ENCODE measurements at regions not wholly inside any gene's neighbourhood (a gene's known extent, or its start where the extent isn't known, plus 50 kb on each side); places are given as distances from the start of the nearest gene placed in this dataset.
"Not testable (repeated sequence)": the region's sequence is repeated elsewhere in the genome, so short reads cannot be mapped to it uniquely, and the experiment has no call there.

DNA sequence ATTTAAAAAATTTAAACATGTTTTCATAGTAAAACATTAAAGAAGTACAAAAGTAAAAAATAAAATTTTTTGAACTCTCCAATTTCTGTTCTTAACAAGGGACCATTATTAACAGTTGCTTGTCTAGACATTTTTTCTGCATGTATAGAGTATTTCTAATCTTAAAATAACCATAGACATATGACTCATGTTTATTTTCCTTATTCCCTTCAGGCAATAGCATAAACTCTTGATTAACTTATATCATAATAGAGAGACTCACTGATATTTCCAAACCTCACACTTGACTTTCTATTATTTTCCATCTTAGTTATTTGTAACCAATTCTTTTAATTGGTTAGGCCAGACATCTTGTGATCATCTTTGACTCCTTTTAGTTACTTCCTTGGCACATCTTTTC is 325.6 kb upstream of the SOX14 start:
- no peak for DNase-seq (ENCODE audit: low read depth, low spot score)

GRCh38 chr3:137460944-137461343 is 303.2 kb upstream of the SOX14 start:
- no peak for DNase-seq (ENCODE audit: low read depth, low spot score)

DNA sequence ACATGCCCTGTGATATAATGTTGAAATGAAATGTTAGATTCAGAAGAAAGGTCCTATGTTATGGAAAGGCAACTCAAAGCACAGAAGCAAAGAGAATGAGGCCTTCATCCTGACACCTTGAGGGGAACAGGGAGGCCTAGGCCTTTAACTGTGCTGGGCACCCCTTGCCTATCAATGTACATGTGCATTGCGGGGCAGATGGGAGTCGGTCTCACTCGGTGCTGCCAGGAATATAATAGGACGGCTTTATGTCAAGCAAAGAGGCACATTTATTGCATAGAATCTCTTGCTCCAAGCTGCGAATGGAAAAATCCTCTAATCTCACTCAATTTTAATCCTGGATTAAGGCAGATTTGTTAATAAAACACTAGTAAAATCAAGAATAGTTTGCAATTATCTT is 301.0 kb upstream of the SOX14 start:
- DNase-seq (ENCODE audit: low read depth, low spot score) = no peak

GRCh38 chr3:137464341-137464740 is 299.8 kb upstream of the SOX14 start:
- DNase-seq (ENCODE audit: low read depth, low spot score) = no peak

DNA sequence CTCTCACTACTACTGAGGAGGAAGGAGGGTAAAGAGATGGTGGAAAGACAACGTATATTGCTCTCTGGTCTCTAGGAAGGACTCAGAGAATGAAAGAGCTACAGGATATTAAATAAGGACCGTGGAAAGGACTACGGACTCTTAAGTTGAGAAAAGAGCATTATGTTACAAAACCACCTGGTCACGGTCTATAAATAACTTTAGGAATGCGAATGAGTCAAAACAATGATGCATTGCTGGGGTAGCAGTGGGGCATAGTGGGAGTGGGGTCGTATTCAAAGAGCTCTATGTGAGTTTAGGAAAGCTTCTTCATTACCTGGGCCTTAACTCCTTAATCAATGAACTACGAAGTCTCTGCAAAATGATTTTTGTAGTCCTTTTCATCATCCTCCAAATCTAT is 295.7 kb upstream of the SOX14 start:
- DNase-seq (ENCODE audit: low read depth, low spot score) = no peak

DNA sequence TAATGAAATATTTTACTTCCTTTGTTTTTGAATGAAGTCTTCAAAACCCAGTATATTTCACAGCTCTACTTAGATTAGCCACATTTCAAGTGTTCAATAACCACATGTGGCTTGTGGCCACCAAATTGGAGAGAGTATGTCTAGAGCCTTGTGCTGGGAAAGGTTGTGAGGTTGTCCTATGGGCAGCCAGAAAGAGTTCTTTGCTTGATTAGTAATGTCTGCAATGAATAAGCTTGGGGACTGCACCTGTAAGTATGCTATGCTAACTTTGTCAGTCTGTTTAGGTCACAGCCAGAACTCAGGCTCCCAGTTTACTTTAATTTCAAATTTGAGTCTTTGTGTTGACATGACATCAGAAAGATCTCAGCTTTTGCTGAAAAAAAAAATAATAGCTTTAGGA is 294.9 kb upstream of the SOX14 start:
- DNase-seq (ENCODE audit: low read depth, low spot score) = no peak

- no peak for DNase-seq (ENCODE audit: low read depth, low spot score)
Measured at GRCh38 chr3:137471130-137471529, 293.0 kb upstream of the SOX14 start.

DNA sequence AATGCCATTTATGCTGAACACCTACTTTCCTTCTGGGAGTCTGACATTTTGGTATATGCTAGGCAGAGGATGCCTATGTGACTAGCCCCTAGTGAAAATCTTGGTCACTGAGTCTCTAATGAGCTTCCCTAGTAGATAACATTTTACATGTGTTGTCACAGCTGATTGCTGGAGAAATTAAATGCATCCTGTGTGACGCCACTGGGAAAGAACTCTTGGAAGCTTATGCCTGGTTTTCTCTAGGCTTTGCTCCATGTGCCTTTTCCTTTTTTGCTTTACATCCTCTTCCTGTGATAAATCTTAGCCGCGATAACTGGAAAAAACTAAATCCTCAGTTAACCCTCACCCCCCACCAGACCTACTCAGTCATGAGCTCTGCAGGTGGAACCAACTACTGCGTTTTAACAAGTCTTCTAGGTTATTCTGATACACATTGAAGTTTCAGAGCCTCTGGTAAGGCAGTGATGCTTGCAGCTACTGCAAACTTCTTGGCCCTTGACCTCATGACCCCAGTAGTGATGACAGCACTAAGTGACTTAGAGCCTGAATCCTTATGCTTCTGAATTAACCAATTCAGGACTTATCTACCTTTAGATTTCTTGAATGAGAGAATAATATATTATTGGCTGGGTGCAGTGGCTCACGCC is 292.4 kb upstream of the SOX14 start:
- DNase-seq (ENCODE audit: low read depth, low spot score) = no peak

DNA sequence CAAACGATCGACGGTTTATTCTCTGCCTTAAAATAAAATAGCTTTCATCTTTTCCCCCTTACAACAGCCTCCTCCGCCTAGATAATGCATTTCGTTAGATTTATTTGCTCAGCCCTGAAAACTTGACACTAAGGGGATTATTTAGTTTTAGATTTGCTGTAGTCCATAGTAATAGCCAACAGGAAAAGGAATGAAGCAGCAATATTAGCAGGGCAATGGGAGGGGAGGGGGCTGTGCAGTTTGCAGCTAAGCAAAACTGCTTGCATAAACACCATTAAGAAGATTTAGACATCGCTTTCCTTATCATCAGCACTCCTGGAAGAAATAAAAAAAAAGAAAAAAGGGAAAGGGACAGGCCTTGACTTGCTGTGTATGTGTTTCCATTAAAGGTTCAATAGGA is 286.5 kb upstream of the SOX14 start:
- no peak for DNase-seq (ENCODE audit: low read depth, low spot score)

GRCh38 chr3:137509354-137510045 is 254.6 kb upstream of the SOX14 start:
- DNase-seq (ENCODE audit: low read depth, low spot score) = peak; percentile 7

GRCh38 chr3:137511655-137512054 is 252.5 kb upstream of the SOX14 start:
- no peak for DNase-seq (ENCODE audit: low read depth, low spot score)

- no peak for DNase-seq (ENCODE audit: low read depth, low spot score)
Measured at GRCh38 chr3:137514853-137515252, 249.3 kb upstream of the SOX14 start.

- DNase-seq (ENCODE audit: low read depth, low spot score) = no peak
Measured at GRCh38 chr3:137519602-137520001, 244.5 kb upstream of the SOX14 start.

- DNase-seq (ENCODE audit: low read depth, low spot score) = no peak
Measured at GRCh38 chr3:137524751-137525150, 239.4 kb upstream of the SOX14 start.

- DNase-seq (ENCODE audit: low read depth, low spot score) = no peak
Measured at GRCh38 chr3:137525471-137525870, 238.6 kb upstream of the SOX14 start.

- no peak for DNase-seq (ENCODE audit: low read depth, low spot score)
Measured at GRCh38 chr3:137542049-137542448, 222.1 kb upstream of the SOX14 start.

DNA sequence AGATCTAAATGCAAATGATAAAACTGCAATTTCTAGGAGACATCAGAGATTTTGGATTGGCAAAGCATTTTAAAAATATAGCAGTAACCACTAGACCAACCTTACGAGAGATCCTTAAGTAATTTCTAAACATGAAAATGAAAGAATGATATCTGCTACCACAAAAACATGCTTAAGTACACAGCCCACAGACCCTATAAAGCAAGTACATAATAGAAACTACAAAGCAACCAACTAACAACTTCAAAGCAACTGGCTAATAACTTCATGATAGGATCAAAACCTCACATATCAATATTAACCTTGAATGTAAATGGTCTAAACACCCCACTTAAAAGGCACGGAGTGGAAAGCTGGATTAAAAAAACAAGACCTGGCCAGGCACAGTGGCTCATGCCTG is 209.9 kb upstream of the SOX14 start:
- no peak for DNase-seq (ENCODE audit: low read depth, low spot score)

GRCh38 chr3:137568880-137569279 is 195.2 kb upstream of the SOX14 start:
- no peak for DNase-seq (ENCODE audit: low read depth, low spot score)

- no peak for DNase-seq (ENCODE audit: low read depth, low spot score)
Measured at GRCh38 chr3:137572931-137573330, 191.2 kb upstream of the SOX14 start.

DNA sequence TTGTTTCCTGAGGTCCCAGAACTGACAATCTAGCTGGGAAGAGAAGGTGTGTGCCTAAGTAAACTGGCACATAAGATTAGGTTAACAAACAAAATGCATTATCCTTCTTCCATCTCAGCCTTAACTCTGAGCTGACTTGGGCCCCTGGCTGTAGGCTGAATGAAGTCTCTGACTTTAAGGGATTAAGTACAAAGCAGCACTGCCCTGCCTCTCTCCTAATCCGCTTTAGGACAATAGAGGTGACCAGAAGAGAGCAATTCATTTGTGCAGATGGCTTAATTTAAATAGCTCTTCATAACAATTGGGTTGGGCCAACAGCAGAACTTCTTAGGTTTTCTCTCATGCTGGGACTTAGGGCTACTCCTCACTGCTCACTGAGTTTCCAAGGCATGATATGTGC is 181.6 kb upstream of the SOX14 start:
- DNase-seq (ENCODE audit: low read depth, low spot score) = no peak

- no peak for DNase-seq (ENCODE audit: low read depth, low spot score)
Measured at GRCh38 chr3:137583256-137583655, 180.9 kb upstream of the SOX14 start.

- no peak for DNase-seq (ENCODE audit: low read depth, low spot score)
Measured at GRCh38 chr3:137588871-137589270, 175.2 kb upstream of the SOX14 start.

- DNase-seq (ENCODE audit: low read depth, low spot score) = not testable (repeated sequence)
Measured at GRCh38 chr3:137595415-137595814, 168.7 kb upstream of the SOX14 start.

DNA sequence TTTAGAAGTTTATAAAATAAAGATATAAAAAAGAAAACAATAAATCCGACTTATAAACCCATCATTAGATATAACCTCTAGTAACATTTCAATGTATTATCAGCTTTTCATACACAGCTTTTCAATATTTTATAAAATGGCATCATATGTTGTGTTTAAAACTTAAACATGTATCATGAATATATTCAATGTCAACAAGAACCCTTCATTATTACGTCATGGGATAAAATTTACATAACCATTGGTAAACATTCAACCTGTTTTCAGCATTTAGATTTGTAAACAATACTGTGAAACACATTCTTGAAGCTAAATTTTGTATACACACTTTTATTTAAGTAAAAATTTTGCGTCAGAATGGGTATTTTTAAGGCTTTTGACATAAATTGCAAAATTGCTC is 153.4 kb upstream of the SOX14 start:
- no peak for DNase-seq (ENCODE audit: low read depth, low spot score)
